ENCODE measurements at regions not wholly inside any gene's neighbourhood (a gene's known extent, or its start where the extent isn't known, plus 50 kb on each side); places are given as distances from the start of the nearest gene placed in this dataset.

DNA sequence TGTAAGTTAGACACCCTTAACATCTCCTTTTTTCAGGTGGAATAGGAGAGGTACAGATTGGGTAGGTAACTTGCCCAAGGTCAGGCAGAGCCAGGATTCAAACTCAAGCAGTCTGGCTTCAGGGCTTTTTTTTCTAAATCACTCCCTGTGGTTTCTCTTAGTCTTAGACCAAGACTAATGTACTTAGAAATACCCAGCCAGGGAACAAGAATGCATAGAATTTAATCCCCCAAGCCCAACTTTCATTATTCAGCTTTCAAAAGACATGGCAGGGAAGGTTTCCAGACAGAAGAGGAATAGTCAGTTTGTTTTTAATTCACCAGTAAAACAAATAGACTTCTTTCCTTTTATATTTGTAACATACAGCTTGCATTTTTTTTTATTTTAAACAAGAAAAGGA lies 305.2 kb upstream of the RBFOX1 start:
- TF ChIP-seq CTCF (conservative IDR thresholded peaks at IDR 0.05; ENCODE audit: low read length) (no peak), EZH2phosphoT487 (IDR thresholded peaks at IDR 0.05; ENCODE audit: borderline replicate concordance, low read depth, low read length) (no peak)
